UCSD-AML1 (cell line): ENCODE measurements at regions not wholly inside any gene's neighbourhood (a gene's known extent, or its start where the extent isn't known, plus 50 kb on each side); places are given as distances from the start of the nearest gene placed in this dataset.

ENCODE experiments used
- DNase-seq: peaks from one replicate; lab custom pipeline; 2025; ENCODE audit not compliant: unreplicated experiment; lab: John Stamatoyannopoulos, UW

DNA sequence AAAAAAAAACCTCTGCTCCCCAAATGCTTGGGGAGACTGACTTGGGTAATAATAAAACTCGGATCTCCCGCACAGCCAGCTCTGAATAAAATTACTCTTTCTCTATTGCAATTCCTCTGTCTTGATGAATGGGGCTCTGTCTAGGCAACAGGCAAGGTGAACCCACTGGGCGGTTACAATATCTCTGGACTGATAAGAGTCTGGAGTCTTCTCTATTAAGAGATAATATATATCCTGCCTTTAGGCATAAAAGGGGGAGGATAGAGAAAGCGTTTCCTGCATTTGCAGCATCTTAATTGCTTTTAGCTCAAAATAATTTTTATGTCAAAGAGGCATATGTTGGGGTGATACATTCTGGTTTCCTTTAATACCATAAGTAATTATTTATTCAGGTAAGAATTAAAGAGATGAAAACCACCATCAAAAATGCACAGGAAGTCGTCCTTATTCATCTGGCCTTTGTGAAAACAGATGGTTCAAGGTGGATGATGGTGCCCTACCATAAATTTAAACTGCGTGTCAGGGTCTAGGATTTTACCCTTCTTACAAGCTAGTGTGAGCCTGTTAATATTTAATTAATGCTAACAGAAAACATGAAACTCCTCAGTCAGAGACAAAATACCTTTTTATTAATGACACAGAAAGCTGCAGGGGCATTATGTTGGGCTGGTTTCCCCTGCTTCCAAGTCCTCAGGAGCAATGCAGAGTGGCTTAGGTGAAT is 736.8 kb downstream of the SOCS6 start:
- DNase-seq: no peak

DNA sequence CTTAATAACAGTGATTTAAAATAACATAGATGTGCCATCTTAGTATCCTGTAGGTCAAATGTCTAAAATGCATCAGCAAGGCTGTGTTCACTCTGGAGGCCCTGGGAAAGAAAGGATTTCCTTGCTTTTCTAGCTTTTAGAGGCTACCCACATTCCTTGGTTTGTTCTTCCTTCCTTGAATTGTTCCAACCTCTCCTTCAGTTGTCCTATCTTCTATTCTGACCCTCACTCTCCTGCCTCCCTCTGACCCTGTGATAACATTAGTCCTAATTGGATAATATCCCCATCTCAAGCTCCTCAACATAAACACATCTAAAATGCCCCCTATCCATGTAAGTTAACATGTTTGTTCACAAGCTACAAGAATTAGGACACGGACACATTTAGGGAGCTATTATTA is 733.5 kb downstream of the SOCS6 start:
- DNase-seq: no peak

DNA sequence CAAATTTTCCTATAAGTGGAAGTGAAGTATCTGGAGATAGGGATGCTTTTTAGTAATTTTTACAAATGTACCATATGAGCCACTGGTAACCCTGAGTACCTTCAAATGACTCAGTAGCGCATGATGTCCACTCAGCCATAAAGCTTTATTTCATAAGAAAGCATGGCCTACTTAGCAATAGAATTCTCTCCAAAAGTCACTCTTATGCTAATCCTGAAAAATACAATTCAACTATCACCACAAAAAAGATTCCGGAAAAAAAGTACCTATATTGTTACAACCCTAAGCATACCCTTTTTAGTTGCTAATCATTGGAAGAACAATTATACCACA is 732.2 kb downstream of the SOCS6 start:
- DNase-seq: no peak

DNA sequence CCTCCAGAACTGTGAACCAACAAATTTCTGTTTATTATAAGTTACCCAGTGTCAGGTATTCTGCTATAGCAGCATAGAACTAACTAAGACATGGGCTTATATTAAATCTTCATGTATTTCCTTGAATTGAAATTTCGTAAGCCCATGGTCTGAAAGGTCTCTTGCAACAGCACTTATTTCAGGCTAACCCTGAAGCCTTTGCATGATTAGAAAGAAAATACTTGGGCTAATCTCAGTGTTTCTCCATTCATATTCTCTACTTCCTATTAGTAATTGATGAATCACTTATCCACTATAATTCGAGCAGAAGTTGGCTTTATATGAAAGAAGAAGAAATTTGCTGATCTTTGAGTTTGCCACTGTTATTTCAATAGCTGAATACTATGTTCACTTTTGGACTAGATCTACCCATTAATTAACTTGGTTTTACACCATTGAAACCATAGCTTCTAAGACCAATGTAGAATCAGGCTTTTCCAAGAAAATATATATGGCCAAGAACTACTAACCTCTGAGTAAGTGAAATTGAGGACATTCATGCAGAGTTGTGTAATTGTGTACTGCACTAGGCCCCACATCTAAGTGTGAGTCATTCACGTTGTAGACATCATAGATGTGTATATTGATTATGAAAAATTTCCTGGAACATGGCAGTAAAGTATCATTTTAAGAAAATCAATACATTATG is 731.6 kb downstream of the SOCS6 start:
- no peak for DNase-seq

GRCh38 chr18:71018816-71019215 is 730.0 kb downstream of the SOCS6 start:
- no peak for DNase-seq

DNA sequence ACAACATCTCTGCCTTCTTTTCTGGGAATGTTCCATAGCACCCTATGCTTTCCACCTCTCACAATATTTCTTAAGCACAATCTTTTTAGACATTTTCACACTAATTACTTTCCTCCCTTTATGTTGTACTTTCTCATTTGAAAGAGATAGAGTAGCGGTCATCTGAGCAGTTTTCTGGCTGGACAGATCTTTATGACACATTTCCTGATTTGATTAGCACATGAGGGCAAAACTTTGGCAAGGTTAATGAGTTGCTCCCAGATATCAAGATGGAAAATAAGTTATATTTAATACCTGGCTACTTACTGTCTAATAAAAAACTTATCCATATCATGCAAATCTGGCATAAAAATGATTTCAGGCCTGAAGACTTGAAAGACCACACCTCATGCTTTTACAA is 723.9 kb downstream of the SOCS6 start:
- DNase-seq: no peak

DNA sequence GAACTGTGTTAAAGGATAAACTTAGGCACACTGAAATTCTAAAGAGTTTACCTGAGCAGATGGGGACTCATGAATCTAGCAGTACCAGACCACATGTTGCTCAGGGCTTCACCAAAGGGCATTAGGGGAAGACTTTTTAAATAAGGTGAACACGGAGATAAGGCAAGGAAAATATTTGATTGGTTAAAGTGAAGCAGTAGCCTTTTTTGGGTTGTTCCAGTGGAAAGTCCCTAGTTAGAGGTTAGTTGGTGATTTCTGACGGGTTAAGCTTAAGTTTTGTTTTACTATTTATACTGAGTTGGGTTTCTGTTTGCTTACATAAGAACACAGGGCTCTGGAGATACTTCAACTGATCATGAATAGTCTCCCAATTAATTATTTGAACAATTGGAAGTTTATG is 722.5 kb downstream of the SOCS6 start:
- DNase-seq: no peak

DNA sequence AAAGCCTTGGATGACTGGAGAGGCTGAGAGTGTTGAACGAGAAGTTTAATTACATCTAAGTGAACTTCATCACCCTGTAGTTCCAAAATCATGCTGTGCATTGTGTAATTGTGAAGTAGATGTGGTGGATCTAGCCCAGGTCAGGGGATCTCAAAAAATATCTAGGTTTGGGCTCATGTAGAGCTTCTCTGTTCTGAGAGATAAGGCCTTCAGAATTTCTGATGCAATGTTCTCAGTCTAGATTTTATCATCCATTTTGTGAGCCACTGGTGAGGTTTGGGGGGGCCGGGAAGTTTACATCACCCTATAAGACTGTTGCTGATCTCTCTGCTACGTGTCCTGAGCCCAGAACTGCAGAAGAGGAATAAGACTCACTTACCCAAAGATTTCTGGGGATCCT is 719.4 kb downstream of the SOCS6 start:
- no peak for DNase-seq

GRCh38 chr18:71001597-71001996 is 712.8 kb downstream of the SOCS6 start:
- no peak for DNase-seq

- no peak for DNase-seq
Measured at GRCh38 chr18:70998490-70998889, 709.6 kb downstream of the SOCS6 start.

GRCh38 chr18:70994116-70994515 is 705.3 kb downstream of the SOCS6 start:
- DNase-seq: no peak

DNA sequence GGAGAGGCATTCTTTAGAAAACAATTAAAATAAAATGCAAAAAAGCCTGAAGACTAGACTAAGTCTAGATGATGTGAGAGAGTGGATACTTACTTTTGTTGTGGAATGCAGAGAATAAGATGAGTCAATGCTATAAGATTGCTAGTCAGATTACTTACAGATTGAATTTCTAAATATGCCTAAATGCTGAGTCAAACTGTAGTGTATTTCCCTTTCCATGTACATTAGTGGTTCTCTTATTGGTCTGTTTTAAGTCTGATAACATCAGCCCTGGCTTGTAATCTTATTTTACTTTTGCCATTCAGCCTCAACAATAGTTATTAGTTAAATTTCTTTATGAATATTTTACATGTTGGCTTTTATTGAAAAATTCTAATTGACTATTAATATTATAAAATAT is 702.7 kb downstream of the SOCS6 start:
- no peak for DNase-seq

DNA sequence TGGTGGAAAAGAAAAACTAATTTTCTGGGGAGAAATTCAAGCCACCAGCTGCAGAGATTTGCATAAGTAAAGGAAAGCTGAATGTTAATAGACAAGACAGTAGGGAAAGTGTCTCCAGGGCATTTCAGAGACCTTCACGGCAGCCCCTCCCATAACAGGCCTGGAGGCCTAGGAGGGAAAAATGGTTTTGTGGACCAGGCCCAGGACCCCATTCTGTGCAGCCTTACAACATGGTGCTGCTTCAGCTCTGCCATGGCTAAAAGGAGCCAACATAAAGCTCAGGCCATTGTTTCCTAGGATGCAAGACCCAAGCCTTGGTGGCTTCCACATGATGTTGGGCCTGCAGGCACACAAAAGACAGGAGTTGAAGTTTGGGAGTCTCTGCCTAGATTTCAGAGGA is 697.1 kb downstream of the SOCS6 start:
- DNase-seq: no peak

DNA sequence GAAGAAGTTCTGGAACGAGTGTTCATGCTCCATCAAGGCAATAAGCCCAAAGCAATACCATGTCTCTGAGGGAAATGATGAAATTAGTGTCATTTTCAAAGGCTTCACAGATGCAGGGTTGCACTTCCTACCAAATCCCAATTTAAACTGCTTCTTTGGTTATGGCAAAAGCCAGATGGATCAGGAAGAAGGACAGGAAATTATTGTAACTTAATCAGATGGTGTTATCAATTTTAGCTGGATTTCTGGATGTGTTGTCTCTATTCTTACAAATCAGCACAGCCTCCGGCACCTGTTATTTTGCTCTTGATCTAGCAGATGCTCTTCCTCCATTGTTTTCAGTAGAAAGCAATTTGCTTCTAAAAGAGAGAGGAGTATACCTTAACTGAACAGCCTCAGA is 693.4 kb downstream of the SOCS6 start:
- DNase-seq: no peak

DNA sequence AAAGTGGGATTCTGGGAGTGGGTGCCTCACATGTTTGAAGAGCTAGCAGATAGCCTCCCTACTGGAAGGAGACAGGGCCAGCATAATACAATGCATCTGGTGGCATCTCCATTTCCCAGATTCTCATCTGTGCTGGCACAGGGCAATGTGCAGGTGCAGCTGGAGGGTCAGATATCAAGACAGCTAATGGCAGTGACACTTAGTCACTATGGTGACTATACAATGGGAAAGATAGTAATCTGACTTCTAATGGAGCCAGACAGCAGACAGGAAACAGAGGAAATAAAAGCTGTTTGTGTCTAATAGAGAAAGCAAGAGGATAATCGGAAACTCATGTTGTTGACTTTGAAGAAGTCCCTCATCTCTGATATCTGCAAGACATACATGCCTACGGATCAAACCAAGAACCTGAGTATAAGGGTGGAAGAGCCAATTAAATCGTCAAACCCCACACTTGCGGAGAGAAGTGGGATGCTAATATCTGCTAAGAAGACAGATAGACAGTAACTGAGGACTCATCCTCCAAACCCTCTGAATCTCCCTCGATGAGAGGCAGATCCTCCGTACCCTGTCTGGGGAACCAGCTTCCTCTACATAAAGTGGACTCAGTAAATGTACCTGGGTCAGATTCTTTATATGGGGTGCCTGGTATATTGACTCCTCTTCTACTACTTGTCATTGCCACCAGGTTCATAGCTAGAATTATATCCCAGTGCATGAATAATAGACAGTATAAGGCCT is 692.7 kb downstream of the SOCS6 start:
- DNase-seq: no peak

GRCh38 chr18:70973626-70974025 is 684.8 kb downstream of the SOCS6 start:
- no peak for DNase-seq

DNA sequence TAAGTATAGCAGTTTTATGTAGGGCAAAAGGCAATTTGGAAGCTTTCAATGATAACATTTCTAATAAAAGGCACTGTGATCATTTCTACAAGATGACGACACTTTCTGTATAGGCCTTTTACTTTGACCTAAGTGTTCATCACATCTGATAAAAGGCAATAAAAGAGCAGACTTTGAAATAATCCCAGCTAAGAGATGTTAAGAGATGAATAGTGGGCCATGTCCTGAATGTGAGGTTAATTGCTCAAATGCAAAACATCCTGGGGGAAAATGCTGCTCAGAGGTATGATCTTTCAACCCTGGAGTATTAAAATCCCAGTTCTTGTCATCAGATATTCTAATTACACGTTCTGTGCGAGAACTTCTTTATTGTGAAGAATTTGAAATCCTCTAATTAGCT is 677.6 kb downstream of the SOCS6 start:
- DNase-seq: no peak

- DNase-seq: no peak
Measured at GRCh38 chr18:70961939-70962338, 673.1 kb downstream of the SOCS6 start.

- DNase-seq: no peak
Measured at GRCh38 chr18:70956554-70956953, 667.7 kb downstream of the SOCS6 start.

- DNase-seq: no peak
Measured at GRCh38 chr18:70936160-70936559, 647.3 kb downstream of the SOCS6 start.

GRCh38 chr18:70931942-70932814 is 643.3 kb downstream of the SOCS6 start:
- DNase-seq: no peak
